ENCODE measurements at regions not wholly inside any gene's neighbourhood (a gene's known extent, or its start where the extent isn't known, plus 50 kb on each side); places are given as distances from the start of the nearest gene placed in this dataset.

- TF ChIP-seq, protein P1, sequence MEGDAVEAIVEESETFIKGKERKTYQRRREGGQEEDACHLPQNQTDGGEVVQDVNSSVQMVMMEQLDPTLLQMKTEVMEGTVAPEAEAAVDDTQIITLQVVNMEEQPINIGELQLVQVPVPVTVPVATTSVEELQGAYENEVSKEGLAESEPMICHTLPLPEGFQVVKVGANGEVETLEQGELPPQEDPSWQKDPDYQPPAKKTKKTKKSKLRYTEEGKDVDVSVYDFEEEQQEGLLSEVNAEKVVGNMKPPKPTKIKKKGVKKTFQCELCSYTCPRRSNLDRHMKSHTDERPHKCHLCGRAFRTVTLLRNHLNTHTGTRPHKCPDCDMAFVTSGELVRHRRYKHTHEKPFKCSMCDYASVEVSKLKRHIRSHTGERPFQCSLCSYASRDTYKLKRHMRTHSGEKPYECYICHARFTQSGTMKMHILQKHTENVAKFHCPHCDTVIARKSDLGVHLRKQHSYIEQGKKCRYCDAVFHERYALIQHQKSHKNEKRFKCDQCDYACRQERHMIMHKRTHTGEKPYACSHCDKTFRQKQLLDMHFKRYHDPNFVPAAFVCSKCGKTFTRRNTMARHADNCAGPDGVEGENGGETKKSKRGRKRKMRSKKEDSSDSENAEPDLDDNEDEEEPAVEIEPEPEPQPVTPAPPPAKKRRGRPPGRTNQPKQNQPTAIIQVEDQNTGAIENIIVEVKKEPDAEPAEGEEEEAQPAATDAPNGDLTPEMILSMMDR (IDR thresholded peaks at IDR 0.05; ENCODE audit: insufficient read depth, low read depth, low read length, missing control alignments), result no peak
- no peak overlapping the region for H3K4me3 ChIP-seq (ENCODE audit: low read length)
- no peak for DNase-seq (ENCODE audit: low read depth)
Measured at GRCh38 chr3:162376761-162377160, 880.2 kb downstream of the OTOL1 start.

- no peak for DNase-seq (ENCODE audit: low read depth)
- H3K4me3 ChIP-seq (ENCODE audit: low read length), result no peak overlapping the region
- TF ChIP-seq, protein P1 (IDR thresholded peaks at IDR 0.05; ENCODE audit: insufficient read depth, low read depth, low read length, missing control alignments), result no peak
Measured at GRCh38 chr3:162377608-162378007, 881.0 kb downstream of the OTOL1 start.

- TF ChIP-seq, protein P1 (IDR thresholded peaks at IDR 0.05; ENCODE audit: insufficient read depth, low read depth, low read length, missing control alignments), result no peak
- no peak for DNase-seq (ENCODE audit: low read depth)
- no peak overlapping the region for H3K4me3 ChIP-seq (ENCODE audit: low read length)
Measured at GRCh38 chr3:162385387-162385786, 888.8 kb downstream of the OTOL1 start.

DNA sequence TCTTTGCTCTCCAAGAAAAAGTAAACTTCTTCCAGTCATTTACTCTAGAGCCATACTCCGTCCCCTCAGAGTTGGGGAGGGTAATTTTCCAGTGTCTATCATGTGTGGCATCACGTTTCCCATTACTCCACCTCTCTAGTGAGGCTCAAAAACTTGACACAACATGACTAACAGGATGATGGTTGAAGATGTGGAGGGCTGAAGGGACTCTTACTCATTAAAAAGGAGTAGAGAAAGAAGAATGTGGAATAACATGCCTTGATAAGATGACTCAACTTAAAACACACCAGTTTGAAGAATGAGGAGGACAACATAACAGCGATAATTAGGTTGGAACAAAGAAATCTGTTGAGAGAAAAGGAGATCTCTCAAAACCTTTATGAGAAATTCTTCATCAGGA, 894.3 kb downstream of the OTOL1 start:
- no peak overlapping the region for H3K4me3 ChIP-seq (ENCODE audit: low read length)
- TF ChIP-seq, protein P1 (IDR thresholded peaks at IDR 0.05; ENCODE audit: insufficient read depth, low read depth, low read length, missing control alignments), result no peak
- peak; percentile 94 for DNase-seq (ENCODE audit: low read depth)

- DNase-seq (ENCODE audit: low read depth), result peak; percentile 73
- H3K4me3 ChIP-seq (ENCODE audit: low read length), result no peak overlapping the region
- TF ChIP-seq, protein P1 (IDR thresholded peaks at IDR 0.05; ENCODE audit: insufficient read depth, low read depth, low read length, missing control alignments), result no peak
Measured at GRCh38 chr3:162391301-162391700, 894.7 kb downstream of the OTOL1 start.

DNA sequence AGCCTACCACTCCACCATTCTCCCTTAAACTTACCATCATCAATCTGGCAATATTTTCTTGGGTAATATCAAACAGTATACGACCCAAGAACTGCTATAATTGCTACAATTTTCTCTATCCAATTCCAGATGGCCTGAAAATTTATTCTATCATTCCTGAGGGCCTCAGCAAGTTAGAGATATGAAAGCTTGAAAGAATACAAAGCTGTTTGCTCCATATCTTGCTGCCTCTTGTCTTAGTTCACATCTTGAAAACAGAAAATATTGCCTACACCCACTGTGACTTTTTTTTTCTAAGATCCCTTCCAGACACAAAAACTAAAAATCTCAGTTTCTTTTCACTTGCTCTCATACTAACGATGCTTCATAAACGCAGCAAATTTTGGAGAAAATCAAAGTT, 898.9 kb downstream of the OTOL1 start:
- no peak for DNase-seq (ENCODE audit: low read depth)
- TF ChIP-seq, protein P1 (IDR thresholded peaks at IDR 0.05; ENCODE audit: insufficient read depth, low read depth, low read length, missing control alignments), result no peak
- no peak overlapping the region for H3K4me3 ChIP-seq (ENCODE audit: low read length)

GRCh38 chr3:162398554-162398953, 901.9 kb downstream of the OTOL1 start:
- no peak for DNase-seq (ENCODE audit: low read depth)
- H3K4me3 ChIP-seq (ENCODE audit: low read length), result no peak overlapping the region
- TF ChIP-seq, protein P1 (IDR thresholded peaks at IDR 0.05; ENCODE audit: insufficient read depth, low read depth, low read length, missing control alignments), result no peak

Measured in epithelial cell of esophagus (primary cell).